Activated CD4-positive, alpha-beta T cell treated with anti-CD3 and anti-CD28 coated beads, Interleukin-2, amount 10 ng/mL, durations not matched to agents 7 days and 5 days (primary cell): ENCODE measurements at regions not wholly inside any gene's neighbourhood (a gene's known extent, or its start where the extent isn't known, plus 50 kb on each side); places are given as distances from the start of the nearest gene placed in this dataset.

Experiments
- CTCF ChIA-PET: fragments of 350-600 bp; sonication (Branson Sonifier 250); formaldehyde crosslinking; loops from one replicate; lab custom pipeline; 2021; ENCODE audit warnings: antibody characterized with exemption; lab: Charles Lee
- POLR2A ChIA-PET: fragments of 350-600 bp; sonication (Branson Sonifier 250); formaldehyde crosslinking; loops from one replicate; lab custom pipeline; 2021; ENCODE audit warnings: antibody characterized with exemption; lab: Charles Lee
- DNase-seq: peaks from one replicate; pipeline ENCODE4 v3.0.0-alpha.2; 2020
- H3K27ac Mint-ChIP-seq: one replicate; pipeline ENCODE4 v1.8.0; 2021; ENCODE audit warnings: mild to moderate bottlenecking, moderate library complexity, mixed read lengths
- H3K27me3 Mint-ChIP-seq: one replicate; pipeline ENCODE4 v1.8.0; 2021; ENCODE audit warnings: mixed read lengths
- H3K36me3 Mint-ChIP-seq: one replicate; pipeline ENCODE4 v1.8.0; 2021; ENCODE audit warnings: low read depth, mixed read lengths
- H3K4me1 Mint-ChIP-seq: one replicate; pipeline ENCODE4 v1.8.0; 2021; ENCODE audit warnings: mixed read lengths
- H3K4me3 Mint-ChIP-seq: one replicate; pipeline ENCODE4 v1.8.0; 2021; ENCODE audit warnings: mild to moderate bottlenecking, moderate library complexity, mixed read lengths
- H3K9me3 Mint-ChIP-seq: one replicate; pipeline ENCODE4 v1.8.0; 2021; ENCODE audit warnings: mixed read lengths

- CTCF ChIA-PET = no interaction called here
Observed at GRCh38 chr14:27012641-27013040, 414.8 kb upstream of the NOVA1 start.

GRCh38 chr14:27013678-27014077 is 415.8 kb upstream of the NOVA1 start:
- no peak overlapping the region for H3K27ac Mint-ChIP-seq
- peaks cover 5% of the 10 kb centered on the region for H3K9me3 Mint-ChIP-seq
- CTCF ChIA-PET = no interaction called here
- H3K36me3 Mint-ChIP-seq = no peaks in the 10 kb centered on the region
- H3K4me1 Mint-ChIP-seq = no peaks in the 10 kb centered on the region
- no peak for DNase-seq
- POLR2A ChIA-PET = no interaction called here
- no peaks in the 10 kb centered on the region for H3K27me3 Mint-ChIP-seq
- H3K4me3 Mint-ChIP-seq = no peak overlapping the region

More at GRCh38 chr14:27012641-27013040, 414.8 kb upstream of the NOVA1 start:
- DNase-seq = no peak
- Mint-ChIP-seq H3K4me1 (no peaks in the 10 kb centered on the region), H3K4me3 (no peak overlapping the region), H3K9me3 (peaks cover 8% of the 10 kb centered on the region), H3K36me3 (no peaks in the 10 kb centered on the region), H3K27ac (no peak overlapping the region), H3K27me3 (no peaks in the 10 kb centered on the region)
- POLR2A ChIA-PET = no interaction called here

- H3K36me3 Mint-ChIP-seq = no peaks in the 10 kb centered on the region
- no peak for DNase-seq
- no peak overlapping the region for H3K27ac Mint-ChIP-seq
- no peaks in the 10 kb centered on the region for H3K27me3 Mint-ChIP-seq
- peaks cover 3% of the 10 kb centered on the region for H3K9me3 Mint-ChIP-seq
- ChIA-PET CTCF (no interaction called here), POLR2A (no interaction called here)
- no peak overlapping the region for H3K4me3 Mint-ChIP-seq
- H3K4me1 Mint-ChIP-seq = no peaks in the 10 kb centered on the region
Observed at GRCh38 chr14:27015065-27015464, 417.2 kb upstream of the NOVA1 start.

GRCh38 chr14:27025648-27026047 is 427.8 kb upstream of the NOVA1 start:
- POLR2A ChIA-PET = no interaction called here
- Mint-ChIP-seq H3K36me3 (no peaks in the 10 kb centered on the region), H3K27ac (no peak overlapping the region), H3K4me3 (no peak overlapping the region), H3K9me3 (no peaks in the 10 kb centered on the region), H3K4me1 (no peaks in the 10 kb centered on the region), H3K27me3 (no peaks in the 10 kb centered on the region)
- DNase-seq = no peak
- CTCF ChIA-PET = no interaction called here

- Mint-ChIP-seq H3K4me3 (no peak overlapping the region), H3K9me3 (peaks cover 3% of the 10 kb centered on the region), H3K27ac (no peak overlapping the region), H3K4me1 (no peaks in the 10 kb centered on the region), H3K36me3 (no peaks in the 10 kb centered on the region), H3K27me3 (no peaks in the 10 kb centered on the region)
- DNase-seq = no peak
- POLR2A ChIA-PET = no interaction called here
- CTCF ChIA-PET = no interaction called here
Observed at GRCh38 chr14:27026097-27026496, 428.3 kb upstream of the NOVA1 start.

GRCh38 chr14:27040552-27040951 is 442.7 kb upstream of the NOVA1 start:
- Mint-ChIP-seq H3K36me3 (no peaks in the 10 kb centered on the region), H3K27ac (no peak overlapping the region), H3K9me3 (peaks cover 6% of the 10 kb centered on the region), H3K27me3 (no peaks in the 10 kb centered on the region), H3K4me1 (no peaks in the 10 kb centered on the region), H3K4me3 (no peak overlapping the region)
- DNase-seq = no peak
- POLR2A ChIA-PET = no interaction called here
- CTCF ChIA-PET = no interaction called here

GRCh38 chr14:27049701-27050100 is 451.9 kb upstream of the NOVA1 start:
- ChIA-PET CTCF (no interaction called here), POLR2A (no interaction called here)
- no peak for DNase-seq
- no peaks in the 10 kb centered on the region for H3K36me3 Mint-ChIP-seq
- no peaks in the 10 kb centered on the region for H3K27me3 Mint-ChIP-seq
- H3K9me3 Mint-ChIP-seq = peaks cover 11% of the 10 kb centered on the region
- no peak overlapping the region for H3K27ac Mint-ChIP-seq
- no peaks in the 10 kb centered on the region for H3K4me1 Mint-ChIP-seq
- H3K4me3 Mint-ChIP-seq = no peak overlapping the region

GRCh38 chr14:27050208-27050607 is 452.4 kb upstream of the NOVA1 start:
- Mint-ChIP-seq H3K4me1 (no peaks in the 10 kb centered on the region), H3K27ac (no peak overlapping the region), H3K4me3 (no peak overlapping the region), H3K27me3 (no peaks in the 10 kb centered on the region), H3K36me3 (no peaks in the 10 kb centered on the region), H3K9me3 (peaks cover 11% of the 10 kb centered on the region)
- ChIA-PET CTCF (interaction anchor here (0.7 kb wide), 1 partner anchor 317 kb away, joined by 3 read pairs; no protein-coding TSS in a partner anchor), POLR2A (no interaction called here)
- DNase-seq = no peak

GRCh38 chr14:27056586-27056985 is 458.8 kb upstream of the NOVA1 start:
- ChIA-PET CTCF (no interaction called here), POLR2A (no interaction called here)
- Mint-ChIP-seq H3K36me3 (no peaks in the 10 kb centered on the region), H3K4me1 (no peaks in the 10 kb centered on the region), H3K27ac (no peak overlapping the region), H3K27me3 (no peaks in the 10 kb centered on the region), H3K9me3 (peaks cover 13% of the 10 kb centered on the region), H3K4me3 (no peak overlapping the region)
- DNase-seq = no peak

GRCh38 chr14:27061299-27061698 is 463.5 kb upstream of the NOVA1 start:
- H3K27me3 Mint-ChIP-seq = no peaks in the 10 kb centered on the region
- H3K36me3 Mint-ChIP-seq = no peaks in the 10 kb centered on the region
- POLR2A ChIA-PET = no interaction called here
- no peaks in the 10 kb centered on the region for H3K4me1 Mint-ChIP-seq
- H3K4me3 Mint-ChIP-seq = no peak overlapping the region
- peaks cover 6% of the 10 kb centered on the region for H3K9me3 Mint-ChIP-seq
- H3K27ac Mint-ChIP-seq = no peak overlapping the region
- CTCF ChIA-PET = no interaction called here
- no peak for DNase-seq

GRCh38 chr14:27063959-27064358 is 466.1 kb upstream of the NOVA1 start:
- Mint-ChIP-seq H3K9me3 (peaks cover 6% of the 10 kb centered on the region), H3K27ac (no peak overlapping the region), H3K36me3 (no peaks in the 10 kb centered on the region), H3K27me3 (no peaks in the 10 kb centered on the region), H3K4me3 (no peak overlapping the region), H3K4me1 (no peaks in the 10 kb centered on the region)
- ChIA-PET CTCF (no interaction called here), POLR2A (no interaction called here)
- DNase-seq = no peak

- no peaks in the 10 kb centered on the region for H3K27me3 Mint-ChIP-seq
- H3K4me1 Mint-ChIP-seq = no peaks in the 10 kb centered on the region
- no peaks in the 10 kb centered on the region for H3K36me3 Mint-ChIP-seq
- no peak overlapping the region for H3K27ac Mint-ChIP-seq
- CTCF ChIA-PET = no interaction called here
- no peak overlapping the region for H3K4me3 Mint-ChIP-seq
- peaks cover 6% of the 10 kb centered on the region for H3K9me3 Mint-ChIP-seq
- POLR2A ChIA-PET = no interaction called here
- DNase-seq = no peak
Observed at GRCh38 chr14:27065886-27066285, 468.1 kb upstream of the NOVA1 start.

GRCh38 chr14:27067961-27068360 is 470.1 kb upstream of the NOVA1 start:
- Mint-ChIP-seq H3K27ac (no peak overlapping the region), H3K27me3 (no peaks in the 10 kb centered on the region), H3K4me1 (no peaks in the 10 kb centered on the region), H3K9me3 (peaks cover 6% of the 10 kb centered on the region), H3K36me3 (no peaks in the 10 kb centered on the region), H3K4me3 (no peak overlapping the region)
- ChIA-PET POLR2A (no interaction called here), CTCF (no interaction called here)
- DNase-seq = no peak

GRCh38 chr14:27072589-27072988 is 474.8 kb upstream of the NOVA1 start:
- Mint-ChIP-seq H3K36me3 (no peaks in the 10 kb centered on the region), H3K4me1 (no peaks in the 10 kb centered on the region), H3K9me3 (peaks cover 5% of the 10 kb centered on the region), H3K27me3 (no peaks in the 10 kb centered on the region), H3K4me3 (no peak overlapping the region), H3K27ac (no peak overlapping the region)
- no peak for DNase-seq
- CTCF ChIA-PET = no interaction called here
- POLR2A ChIA-PET = no interaction called here
